GM18951 (cell line): ENCODE measurements at regions not wholly inside any gene's neighbourhood (a gene's known extent, or its start where the extent isn't known, plus 50 kb on each side); places are given as distances from the start of the nearest gene placed in this dataset.

Experiments
- POLR2A ChIP-seq: IDR thresholded peaks from 4 replicates; pipeline ENCODE4 v1.6.1; 2011; ENCODE audit warnings: mild to moderate bottlenecking; ENCODE audit not compliant: insufficient read length, insufficient read depth; ENCODE audit errors: extremely low read depth
- in situ Hi-C: fragments of 300-500 bp; cut with MboI; formaldehyde crosslinking; loops from one replicate; pipeline ENCODE4 v1.12.0; 2022; ENCODE audit warnings: low sequenced_read_pairs, mixed read lengths, inconsistent platforms; ENCODE audit not compliant: unreplicated experiment

GRCh38 chr16:17647879-17648872 lies 177.4 kb upstream of the XYLT1 start:
- no peak for TF ChIP-seq POLR2A
- in situ Hi-C loops: no loop called here

- in situ Hi-C loops: no loop called here
These were observed 173.2 kb upstream of the XYLT1 start for GRCh38 chr16:17643935-17644334.

GRCh38 chr16:17641990-17642389 lies 171.2 kb upstream of the XYLT1 start:
- no peak for TF ChIP-seq POLR2A
- in situ Hi-C loops: no loop called here

More at GRCh38 chr16:17643935-17644334, 173.2 kb upstream of the XYLT1 start:
- no peak for TF ChIP-seq POLR2A

GRCh38 chr16:17638134-17638533 lies 167.4 kb upstream of the XYLT1 start:
- in situ Hi-C loops: no loop called here
- TF ChIP-seq POLR2A: no peak

GRCh38 chr16:17635183-17635582 lies 164.4 kb upstream of the XYLT1 start:
- in situ Hi-C loops: no loop called here
- no peak for TF ChIP-seq POLR2A

- in situ Hi-C loops: no loop called here
- TF ChIP-seq POLR2A: no peak
These were observed 162.6 kb upstream of the XYLT1 start for GRCh38 chr16:17633181-17633951.

GRCh38 chr16:17632667-17633066 lies 161.9 kb upstream of the XYLT1 start:
- in situ Hi-C loops: no loop called here
- no peak for TF ChIP-seq POLR2A

- in situ Hi-C loops: no loop called here
- no peak for TF ChIP-seq POLR2A
These were observed 159.2 kb upstream of the XYLT1 start for GRCh38 chr16:17629936-17630335.

- TF ChIP-seq POLR2A: no peak
- in situ Hi-C loops: no loop called here
These were observed 158.2 kb upstream of the XYLT1 start for GRCh38 chr16:17628983-17629382.

- in situ Hi-C loops: no loop called here
- TF ChIP-seq POLR2A: no peak
These were observed 151.6 kb upstream of the XYLT1 start for GRCh38 chr16:17622366-17622765.

GRCh38 chr16:17619261-17619660 lies 148.5 kb upstream of the XYLT1 start:
- in situ Hi-C loops: no loop called here
- TF ChIP-seq POLR2A: no peak

- in situ Hi-C loops: no loop called here
- TF ChIP-seq POLR2A: no peak
These were observed 146.3 kb upstream of the XYLT1 start for GRCh38 chr16:17617021-17617552.

- TF ChIP-seq POLR2A: no peak
- in situ Hi-C loops: no loop called here
These were observed 141.6 kb upstream of the XYLT1 start for GRCh38 chr16:17612336-17612735.
